GM21723 (cell line): ENCODE measurements at regions not wholly inside any gene's neighbourhood (a gene's known extent, or its start where the extent isn't known, plus 50 kb on each side); places are given as distances from the start of the nearest gene placed in this dataset.
"Not testable (repeated sequence)": the region's sequence is repeated elsewhere in the genome, so short reads cannot be mapped to it uniquely, and the experiment has no call there.

Experiments
- ATAC-seq: cut with Tn5 transposase; IDR thresholded peaks from one replicate; pipeline ENCODE4 v1.9.1; 2021; ENCODE audit warnings: mild to moderate bottlenecking, moderate library complexity; ENCODE audit not compliant: unreplicated experiment

DNA sequence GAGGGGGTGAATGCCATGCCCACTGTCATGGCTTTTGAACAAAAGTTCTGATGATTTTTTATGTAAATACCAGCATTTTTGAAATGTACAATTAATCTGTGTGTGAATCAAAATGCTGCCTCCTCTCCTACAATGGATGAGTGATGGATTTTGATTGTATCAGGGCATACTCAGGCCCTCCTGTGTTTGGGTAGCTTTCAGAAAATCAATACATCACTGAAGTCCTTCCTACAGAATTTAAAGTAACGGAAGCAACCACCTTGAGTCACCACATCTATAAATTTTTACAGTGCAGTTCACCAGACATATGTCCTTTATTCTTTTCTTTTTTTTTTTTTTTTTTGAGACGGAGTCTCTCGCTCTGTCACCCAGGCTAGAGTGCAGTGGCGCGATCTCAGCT is 867.3 kb downstream of the EPHA4 start:
- no peak for ATAC-seq

DNA sequence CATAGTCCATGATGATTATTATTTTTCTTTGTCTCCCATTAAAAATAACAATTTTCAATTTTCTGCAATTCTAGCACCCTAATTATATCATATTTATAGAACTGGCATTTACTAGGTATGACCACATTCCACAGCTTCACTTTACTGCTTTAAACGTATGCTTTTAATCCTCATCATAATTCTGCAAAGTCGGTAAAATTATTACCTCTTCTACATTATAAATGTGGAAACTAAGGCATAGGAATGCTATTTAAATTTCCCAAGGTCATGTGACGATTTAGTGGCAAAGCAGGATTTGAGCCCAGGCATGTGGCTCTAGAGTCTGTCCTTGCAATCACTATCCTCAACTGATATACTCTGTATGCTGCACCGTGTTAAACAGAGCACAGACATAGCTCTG is 866.4 kb downstream of the EPHA4 start:
- no peak for ATAC-seq

DNA sequence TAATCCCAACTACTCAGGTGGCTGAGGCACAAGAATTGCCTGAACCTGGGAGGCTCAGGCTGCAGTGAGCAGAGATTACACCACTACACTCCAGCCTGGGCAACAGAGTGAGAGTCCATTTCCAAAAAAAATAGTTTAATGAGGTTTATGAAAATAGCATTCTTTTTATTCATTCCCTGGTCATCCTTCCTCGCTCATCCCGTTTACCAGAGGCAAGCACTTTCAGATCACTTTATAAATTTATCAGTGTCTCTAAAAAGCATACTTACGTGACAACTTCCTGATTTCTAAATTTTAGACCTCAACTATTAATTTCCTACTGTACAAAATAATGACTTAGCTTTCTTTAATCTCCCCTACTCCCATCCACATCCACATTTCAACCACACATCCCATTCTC is 864.8 kb downstream of the EPHA4 start:
- ATAC-seq, result no peak

DNA sequence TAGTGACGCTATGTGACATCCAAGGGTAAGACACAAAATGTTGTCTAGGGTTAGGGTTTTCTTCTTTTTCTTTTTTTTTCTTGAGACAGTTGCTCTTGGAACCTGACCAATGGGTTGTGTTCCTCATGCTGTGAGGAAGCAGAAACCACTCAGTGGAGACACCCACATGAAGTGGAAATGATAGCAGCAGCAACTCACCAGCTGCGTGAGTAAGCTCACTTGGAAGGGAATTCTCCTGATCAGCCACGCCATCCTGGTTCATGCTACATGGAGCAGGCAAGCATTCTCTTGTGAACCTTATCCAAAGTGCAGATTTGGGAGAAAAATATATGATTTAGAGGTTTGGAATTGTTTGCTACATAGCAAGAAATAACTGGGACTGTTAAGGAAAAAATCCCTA is 863.7 kb downstream of the EPHA4 start:
- no peak for ATAC-seq

DNA sequence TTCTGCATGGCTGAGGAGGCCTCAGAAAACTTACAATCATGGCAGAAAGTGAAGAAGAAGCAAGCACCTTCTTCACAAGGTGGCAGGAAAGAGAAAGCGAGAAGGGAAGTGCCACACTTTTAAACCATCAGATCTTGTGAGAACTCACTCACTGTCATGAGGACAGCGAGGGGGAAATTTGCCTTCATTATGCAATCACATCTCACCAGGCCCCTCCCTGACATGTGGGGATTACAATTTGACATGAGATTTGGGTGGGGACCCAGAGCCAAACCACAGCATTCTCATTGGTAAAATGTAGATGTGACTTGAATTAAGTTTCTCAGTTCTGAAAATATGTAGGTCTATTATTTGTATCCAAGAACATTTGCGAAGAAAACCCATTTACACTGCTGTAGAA is 854.8 kb downstream of the EPHA4 start:
- ATAC-seq, result no peak

DNA sequence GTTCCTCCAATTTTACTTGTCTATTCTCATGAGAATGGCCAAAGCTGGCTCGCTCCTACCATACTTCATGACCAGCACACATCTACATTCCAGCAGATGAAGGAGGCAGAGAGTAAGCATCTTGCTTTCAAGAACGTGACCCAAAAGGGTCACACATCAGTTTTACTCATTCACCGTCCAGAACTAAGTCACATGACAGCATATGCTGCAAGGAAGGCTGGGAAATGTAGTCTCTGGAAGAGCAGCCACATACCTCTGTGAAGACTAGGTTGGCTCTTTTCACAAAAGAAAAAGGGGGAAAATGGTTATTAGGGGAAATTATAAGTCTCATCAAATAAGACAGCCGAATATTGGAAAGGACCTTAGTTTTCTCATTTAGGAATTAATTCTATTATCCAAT is 835.3 kb downstream of the EPHA4 start:
- ATAC-seq, result no peak

DNA sequence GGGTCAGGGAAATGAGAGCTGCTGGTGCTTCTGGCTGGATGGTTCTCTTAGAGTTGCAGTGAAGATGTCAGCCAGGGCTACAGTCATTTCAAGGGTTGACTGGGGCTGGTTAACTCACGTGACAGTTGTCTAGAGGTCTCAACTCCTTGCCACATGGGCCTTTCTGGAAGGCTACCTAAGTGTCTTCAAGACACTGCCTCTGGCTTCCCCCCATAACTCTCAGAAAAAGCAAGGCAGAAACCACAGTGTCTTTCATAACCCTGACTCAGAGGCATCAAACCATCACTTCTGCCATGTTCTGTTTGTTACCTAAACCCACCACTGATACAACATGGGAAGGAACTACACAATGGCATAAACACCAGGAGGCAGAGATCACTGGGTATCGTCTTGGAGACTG is 828.9 kb downstream of the EPHA4 start:
- no peak for ATAC-seq

DNA sequence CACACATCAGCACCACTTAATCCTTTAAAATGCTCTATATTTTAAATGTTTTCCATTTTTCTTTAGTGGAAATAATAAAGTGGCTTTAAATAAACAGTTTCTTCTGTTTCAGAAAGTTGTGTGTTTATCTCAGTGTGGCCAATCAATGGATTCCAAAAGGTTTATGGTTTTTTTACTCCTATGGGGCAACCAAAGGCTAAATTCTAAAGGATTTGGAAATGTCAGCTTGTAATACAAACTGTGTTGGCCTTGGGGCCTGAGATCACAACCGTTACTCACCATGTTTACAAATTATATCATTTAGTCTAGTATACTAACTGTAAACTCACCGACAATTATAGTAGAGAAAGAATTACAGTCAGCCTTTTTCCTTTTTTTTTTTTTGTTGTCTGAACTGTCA is 827.2 kb downstream of the EPHA4 start:
- ATAC-seq, result no peak

DNA sequence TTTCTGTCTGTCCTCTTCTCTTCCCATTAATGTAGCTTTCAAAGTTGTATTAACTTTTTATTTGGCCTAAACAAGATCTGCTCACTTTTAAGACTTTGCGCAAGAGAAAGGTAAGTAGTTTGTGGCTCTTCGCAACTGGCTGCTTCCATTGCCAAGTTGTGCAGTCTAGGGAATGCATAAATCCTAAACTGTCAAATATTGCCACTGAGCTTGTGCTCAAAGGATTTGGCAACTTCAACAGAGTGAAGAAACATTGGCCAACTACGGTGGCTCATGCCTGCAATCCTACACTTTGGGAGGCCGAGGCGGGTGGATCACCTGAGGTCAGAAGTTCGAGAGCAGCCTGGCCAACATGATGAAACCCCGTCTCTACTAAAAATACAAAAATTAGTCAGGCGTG is 826.4 kb downstream of the EPHA4 start:
- no peak for ATAC-seq

DNA sequence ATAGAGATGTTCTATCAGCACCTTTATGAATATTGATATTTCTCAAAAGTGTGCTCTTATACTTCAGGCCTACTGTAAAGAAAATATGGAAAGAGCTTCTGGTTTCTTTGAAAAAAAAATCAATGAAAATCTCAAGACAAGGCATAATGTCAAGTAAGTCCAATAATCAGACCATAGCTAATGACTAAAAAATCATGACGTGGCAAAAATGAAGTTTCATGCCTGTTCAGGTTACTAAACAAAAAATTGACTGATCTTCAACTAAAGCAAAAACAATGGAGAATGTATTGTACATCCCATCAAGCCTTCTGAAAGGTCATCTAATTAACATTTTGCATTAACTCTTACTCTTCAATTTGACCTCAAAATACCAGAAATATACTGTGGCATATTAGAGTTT is 824.4 kb downstream of the EPHA4 start:
- ATAC-seq, result no peak

DNA sequence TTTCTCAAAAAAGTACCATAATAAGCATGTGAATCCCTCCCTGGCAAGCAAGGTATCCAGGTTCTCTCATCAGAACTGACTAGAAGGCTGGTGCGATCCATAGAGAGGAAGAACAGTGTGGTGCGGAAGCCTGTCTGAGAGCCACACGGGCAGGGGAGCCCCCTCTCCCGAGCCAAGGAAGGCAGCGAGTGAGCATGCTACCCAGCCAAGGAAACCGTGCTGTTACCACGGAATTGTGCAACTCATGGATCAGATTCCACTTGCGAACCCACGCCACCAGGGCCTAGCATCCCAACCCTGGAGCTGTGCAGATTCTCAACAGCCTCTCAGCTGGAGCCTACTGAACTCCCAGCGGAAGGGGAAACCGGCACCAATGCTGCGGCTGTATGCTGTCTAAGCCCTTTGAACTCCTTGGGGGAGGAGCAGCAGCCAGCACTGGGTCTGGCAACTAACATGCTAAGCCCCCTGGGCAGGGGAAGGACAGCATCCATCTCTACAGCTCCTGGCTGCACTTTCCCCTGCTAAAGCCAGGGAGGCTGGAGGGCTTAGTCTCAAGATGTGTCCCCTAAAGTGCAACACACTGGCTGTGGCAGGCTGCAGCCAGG is 823.1 kb downstream of the EPHA4 start:
- no peak for ATAC-seq

DNA sequence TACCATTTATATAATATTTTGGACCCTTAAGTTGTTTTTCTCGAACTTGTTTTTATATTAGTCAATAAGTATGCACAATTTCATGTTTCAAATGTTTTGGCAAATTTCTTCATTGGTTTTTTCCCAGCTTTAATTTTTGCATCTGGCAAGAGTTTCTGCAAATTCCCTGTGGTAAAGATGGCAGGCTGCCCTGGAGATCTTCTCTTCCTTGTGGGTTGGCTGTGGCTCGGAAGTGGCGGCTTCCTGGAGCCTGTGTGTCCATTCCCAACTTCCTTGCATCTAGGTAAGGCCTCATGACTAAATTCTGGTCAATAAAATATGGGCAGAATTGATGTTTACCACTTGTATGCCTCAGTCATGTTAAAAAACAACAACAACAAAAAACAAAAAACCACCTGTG is 818.6 kb downstream of the EPHA4 start:
- no peak for ATAC-seq

DNA sequence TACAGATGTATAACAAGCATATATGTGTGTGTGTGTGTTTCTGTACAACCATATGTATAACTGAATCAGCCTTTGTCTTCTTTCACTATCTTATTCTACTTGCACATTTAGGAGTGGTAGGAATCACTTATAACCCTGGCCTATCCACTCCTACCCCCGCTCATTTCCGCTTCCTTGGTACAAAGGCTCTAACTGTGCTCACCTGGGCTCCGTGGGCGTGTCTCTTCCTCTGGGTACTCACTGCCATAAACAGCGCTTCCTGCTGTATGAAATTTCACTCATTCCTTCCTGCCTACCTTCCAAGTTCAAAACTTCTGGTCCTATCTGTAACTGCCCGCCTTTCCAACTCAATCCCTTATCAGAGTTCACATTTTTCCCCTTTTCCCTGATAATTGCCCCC is 815.5 kb downstream of the EPHA4 start:
- ATAC-seq, result no peak

DNA sequence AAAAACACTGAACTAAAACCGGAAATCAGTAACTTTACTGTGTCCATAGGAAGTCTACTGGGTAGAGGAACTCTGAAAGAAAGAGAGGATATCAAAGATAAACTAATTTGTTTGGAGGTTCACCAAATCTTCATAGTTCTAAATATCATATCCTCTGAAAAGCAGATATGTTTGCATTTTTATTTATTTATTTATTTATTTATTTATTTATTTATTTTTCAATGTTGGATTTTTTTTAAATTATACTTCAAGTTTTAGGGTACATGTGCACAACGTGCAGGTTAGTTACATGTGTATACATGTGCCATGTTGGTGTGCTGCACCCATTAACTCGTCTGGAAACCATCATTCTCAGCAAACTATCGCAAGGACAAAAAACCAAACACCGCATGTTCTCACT is 813.7 kb downstream of the EPHA4 start:
- not testable (repeated sequence) for ATAC-seq

DNA sequence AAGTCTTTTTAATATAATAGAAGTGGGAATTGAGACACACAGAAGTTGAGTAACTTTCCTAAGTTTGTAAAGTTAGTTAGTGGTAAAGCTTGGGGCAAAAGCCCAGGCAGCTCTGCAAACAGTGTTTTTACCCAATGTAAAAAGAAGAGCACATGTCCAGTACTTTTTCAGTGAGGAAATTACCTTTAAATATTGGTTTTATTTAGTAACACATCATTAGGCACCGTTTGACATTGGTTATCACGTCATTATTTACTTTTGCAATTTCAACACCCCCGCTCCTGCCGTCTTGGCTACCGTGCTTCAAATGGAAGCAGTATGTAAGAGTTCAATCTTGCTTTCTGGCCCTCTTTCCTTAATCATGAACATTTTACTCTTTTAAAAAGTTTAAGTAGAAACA is 807.9 kb downstream of the EPHA4 start:
- ATAC-seq, result no peak

DNA sequence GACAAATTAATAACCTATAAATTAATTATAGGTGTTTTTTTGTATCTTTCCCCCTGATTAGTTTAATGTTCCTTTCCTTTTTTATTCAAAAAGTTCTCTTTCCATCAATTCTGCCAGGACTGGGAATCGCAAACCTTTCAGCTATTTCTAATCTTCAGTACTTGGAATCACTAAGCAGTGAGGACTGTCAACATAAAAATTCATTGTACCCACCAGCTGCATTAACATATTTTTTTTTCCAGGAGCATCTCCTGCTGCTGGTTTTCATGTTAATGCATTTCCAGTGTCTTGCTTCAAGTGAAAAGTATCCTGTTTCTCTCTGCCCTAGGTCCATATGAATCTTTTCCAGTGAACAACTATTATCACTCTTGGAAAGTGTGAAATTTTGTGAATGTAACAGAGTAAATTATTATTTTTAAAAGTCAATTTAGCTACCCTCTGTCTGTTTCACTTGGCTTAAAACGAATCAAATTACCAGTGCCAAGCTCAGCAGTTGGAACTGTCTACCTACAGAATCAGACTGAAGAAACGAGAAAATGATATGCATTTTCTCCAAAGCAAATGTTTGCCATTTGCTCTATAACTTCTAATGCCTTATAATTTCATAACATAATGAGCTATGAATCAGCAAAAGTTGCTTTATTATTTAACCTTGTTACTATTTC is 804.4 kb downstream of the EPHA4 start:
- ATAC-seq, result no peak

DNA sequence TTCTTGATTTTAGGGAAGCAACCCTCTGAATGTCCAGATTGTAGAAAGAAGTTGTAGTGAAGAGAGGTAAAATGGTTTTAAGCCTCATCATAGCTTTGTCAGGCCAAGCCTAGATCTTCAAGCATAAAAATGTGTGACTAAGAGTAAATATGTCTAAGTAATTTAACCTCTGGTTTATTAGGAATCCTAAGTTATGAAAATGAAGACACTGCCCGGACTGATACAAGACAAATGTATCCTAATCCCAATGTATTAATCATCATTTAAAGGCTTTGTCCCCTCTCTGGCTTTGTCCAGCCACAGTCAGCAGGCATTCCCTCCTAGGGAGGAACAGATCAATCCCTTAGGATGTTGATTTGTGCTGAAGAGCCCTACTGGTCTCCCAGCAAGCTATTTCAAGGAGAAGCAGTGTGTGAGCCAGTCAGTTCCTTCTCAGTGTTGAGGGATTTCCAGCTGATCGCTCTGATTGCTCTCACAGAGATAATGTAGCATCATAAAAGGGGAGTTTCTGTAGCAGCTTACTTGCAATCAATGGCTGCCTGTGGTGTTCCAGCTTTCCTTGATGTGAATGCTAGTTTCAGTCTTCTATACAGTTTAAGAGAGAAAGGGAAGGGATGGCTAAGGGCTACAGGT is 796.1 kb downstream of the EPHA4 start:
- no peak for ATAC-seq

DNA sequence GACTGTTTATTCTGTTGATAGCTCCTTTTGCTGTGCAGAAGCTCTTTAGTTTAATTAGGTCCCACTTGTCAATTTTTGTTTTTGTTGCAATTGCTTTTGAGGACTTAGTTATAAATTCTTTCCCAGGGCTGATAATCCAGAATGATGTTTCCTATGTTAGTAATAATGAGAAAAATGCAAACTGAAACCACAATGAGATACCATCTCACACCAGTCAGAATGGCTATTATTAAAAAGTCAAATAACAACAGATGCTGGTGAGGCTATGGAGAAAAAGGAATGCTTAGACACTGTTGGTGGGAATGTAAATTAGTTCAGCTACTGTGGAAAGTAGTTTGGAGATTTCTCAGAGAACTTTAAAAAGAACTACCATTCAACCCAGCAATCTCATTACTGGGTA is 793.0 kb downstream of the EPHA4 start:
- not testable (repeated sequence) for ATAC-seq

DNA sequence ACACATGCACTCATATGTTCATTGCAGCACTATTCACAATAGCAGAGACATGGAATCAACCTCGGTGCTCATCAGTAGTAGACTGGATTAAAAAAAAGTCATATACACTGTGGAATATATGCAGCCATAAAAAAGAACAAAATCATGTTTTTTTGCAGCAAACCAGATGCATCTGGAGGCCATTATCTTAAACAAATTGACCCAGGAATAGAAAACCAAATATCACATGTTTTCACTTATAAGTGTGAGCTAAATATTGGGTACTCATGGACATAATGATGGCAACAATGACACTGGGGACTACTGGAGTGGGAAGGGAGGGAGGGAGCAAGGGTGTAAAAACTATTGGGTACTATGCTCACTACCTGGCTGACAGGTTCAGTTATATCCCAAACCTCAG is 792.6 kb downstream of the EPHA4 start:
- ATAC-seq, result no peak

DNA sequence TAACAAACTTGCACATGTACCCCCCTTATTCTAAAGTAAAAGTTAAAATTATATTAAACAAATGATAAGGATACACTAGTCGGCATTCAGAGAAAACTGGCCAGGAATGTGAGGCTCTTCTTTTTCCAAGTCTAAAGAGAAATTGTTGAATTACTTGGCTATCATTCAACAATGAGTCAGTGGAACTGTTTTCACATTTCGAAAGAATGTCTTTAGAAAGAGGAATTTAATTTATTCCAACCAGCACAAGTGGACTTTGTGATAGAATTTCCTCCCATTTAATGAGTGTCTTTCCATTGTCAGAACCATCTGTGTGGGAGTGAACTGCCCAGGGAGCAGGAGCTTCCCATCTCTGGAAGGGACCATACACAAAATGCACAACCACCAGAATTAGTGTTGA is 792.2 kb downstream of the EPHA4 start:
- no peak for ATAC-seq

DNA sequence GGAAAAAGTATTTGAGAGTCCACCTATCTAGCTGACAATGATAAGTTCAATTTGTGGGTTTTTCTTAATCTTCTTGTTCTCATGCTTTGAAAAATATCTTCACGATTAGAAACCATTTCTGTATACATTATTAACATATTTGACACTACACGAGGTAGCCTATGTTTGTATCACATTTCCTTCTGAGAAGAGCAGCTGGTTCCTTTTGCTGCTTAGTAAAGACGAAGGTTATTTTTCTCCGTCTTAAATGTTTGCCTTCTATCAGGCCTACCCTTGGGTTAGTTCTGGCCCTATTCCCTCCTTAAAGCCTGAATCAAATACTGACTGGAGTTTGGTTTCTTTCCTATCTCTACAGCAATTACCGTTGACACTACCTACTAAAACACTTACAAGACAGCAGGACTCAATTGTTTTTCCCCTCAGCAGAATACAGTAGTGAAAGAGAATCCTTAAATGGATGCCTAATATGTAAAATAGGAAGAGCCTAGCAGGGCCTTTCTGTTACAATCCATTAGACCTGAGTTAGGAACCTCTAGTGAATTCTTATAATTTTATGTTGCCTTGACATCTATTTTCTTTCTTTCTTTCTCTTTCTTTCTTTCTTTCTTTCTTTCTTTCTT is 790.4 kb downstream of the EPHA4 start:
- no peak for ATAC-seq

DNA sequence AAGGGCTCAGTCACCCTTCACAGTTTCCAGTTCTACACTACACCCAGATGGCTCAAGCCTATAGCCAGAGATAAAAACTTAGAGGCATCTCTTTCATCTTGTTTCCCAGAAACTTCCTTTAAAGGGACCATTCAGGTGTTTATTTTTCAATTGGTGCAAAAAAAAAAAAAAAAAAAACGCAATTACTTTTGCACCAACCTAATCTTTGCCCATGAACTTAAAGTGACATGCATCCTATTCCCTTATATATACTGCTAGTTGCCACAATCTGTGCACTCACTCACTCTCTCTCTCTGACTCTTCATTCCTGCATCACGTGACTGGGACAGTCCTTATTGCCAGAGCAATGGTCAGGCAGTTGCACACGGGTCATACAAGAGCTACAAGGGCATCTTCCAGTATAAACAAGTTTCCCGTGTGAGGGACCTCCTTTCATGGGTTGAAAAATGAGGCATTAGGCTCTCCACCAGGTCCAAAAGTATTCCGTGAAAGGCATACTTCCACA is 789.4 kb downstream of the EPHA4 start:
- no peak for ATAC-seq
